Hepatic stellate cell (primary cell): ENCODE measurements at regions not wholly inside any gene's neighbourhood (a gene's known extent, or its start where the extent isn't known, plus 50 kb on each side); places are given as distances from the start of the nearest gene placed in this dataset.

ENCODE experiments used
- DNase-seq: peaks from one replicate; pipeline ENCODE4 v3.0.0; 2011; ENCODE audit warnings: low spot score

DNA sequence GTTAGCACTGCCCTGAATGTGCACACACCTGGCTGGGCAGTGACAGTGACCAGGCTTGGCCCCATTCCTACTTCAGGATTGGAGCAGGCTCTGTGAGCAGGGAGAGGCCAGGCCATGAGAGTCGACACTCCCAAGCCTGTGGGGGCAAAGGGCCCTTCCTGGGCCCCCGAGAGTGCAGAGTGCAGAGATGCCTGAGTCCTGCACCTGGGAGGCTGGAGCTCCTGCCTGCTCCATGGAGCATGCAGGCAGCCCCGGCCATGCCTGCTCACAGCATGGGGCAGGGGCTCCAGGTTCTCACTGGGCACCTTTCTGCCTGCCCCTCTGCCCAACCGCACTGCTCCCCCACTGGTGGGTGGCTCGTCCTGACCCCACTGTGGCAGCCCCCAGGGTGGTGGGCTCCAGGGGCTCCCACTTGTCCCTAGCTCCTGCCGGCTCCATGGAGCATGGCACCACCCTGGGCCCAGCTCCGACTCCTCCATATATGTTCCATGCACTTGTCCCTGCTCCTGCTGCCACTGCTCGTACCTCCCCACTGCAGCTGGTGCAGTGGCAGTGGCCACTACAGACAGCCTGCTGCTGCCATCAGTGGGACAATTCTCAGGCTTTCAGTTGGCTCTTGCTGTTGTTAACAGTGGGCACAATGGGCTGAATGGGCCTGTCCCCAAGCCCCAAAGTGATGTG lies 282.0 kb downstream of the RPRM start:
- DNase-seq, result no peak

GRCh38 chr2:153195342-153195741 lies 283.2 kb downstream of the RPRM start:
- DNase-seq, result no peak

DNA sequence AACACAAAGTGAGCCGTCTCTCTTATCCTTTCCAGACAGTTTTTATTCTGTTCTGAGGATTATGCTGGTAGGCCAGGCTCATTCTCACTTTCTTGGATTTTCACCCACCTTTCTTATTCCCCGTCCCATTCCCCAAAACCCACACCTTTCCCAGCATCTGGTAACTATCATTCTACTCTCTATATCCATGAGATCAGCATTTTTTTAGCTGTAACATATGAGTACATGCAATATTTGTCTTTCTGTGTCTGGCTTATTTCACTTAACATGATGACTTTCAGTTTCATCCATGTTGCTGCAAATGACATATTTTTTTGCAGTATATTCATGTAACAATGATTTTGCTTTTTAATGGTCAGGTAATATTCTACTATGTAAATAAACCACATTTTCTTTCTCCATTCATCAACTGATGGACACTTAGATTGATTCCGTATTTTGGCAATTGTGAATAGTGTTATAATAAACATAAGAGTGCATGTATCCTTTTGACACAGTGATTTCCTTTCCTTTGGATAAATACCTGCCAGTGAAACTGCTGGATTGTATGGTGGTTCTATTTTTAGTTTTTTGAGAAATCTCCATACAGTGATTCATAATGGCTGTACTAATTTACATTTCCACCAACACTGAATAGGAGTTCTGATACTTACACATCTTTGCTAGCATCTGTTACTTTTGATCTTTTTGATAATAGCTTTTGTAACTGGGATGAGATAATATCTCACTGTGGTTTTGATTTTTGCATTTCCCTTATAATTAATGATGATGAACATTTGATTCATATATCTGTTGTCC lies 289.3 kb downstream of the RPRM start:
- DNase-seq, result no peak

GRCh38 chr2:153179808-153180207 lies 298.8 kb downstream of the RPRM start:
- no peak for DNase-seq

DNA sequence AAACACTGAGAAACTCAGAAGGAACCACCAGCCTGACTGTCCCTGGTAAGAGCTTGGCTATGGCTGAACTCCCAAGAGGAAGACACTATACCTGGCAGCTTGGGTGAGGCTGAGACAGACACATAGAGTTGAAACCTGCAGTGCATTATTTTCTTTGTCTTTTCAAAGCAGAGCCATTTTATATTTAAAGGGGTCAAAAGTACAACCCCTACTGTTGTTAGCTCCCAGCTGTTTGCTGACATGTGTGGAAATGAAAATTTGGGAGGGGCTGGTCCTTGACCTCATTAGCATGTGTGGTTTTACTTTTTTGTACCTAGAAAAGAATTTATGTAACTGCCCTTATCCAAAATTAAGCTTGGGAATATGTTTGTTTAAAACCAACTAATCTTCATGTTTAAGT lies 309.0 kb downstream of the RPRM start:
- no peak for DNase-seq

- DNase-seq, result no peak
Observed at GRCh38 chr2:153165021-153165420, 313.5 kb downstream of the RPRM start.

DNA sequence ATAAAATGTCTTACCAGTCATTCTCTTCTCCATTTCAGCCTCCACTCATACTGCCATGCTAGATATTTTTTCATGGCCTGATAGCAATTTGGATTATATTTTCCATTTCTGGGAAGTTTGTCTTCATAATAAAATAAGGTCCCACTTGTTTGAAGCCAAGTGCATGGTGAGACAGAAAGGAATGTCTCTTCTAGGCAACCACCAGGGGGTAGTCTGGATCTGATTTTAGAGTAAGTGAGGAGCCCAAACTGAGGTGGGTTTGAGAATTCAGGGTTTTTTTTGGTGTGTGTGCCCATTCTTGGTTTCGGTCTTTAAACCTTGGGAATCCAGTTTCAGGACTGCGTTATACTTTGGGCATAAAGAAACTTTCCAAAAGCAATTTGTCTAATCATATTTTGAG lies 315.5 kb downstream of the RPRM start:
- DNase-seq, result no peak

DNA sequence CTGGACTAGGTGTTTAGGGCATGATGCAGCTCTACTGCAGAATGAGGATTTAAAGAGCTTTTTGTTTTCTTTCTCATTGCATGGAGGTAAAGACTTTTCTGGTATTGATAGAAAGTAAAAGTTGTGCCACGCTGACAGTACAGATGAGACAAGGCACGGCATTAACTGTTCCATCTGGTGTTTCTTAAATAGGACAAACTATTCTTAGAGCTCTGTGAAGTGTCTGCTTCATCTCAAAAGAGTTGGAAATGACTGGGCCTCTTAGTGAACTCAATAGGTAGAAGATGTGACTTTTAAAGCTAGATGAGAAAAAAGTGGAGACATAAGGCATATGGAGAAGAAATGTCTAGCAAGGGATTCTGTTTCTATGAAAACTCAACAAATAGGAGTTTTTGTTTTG lies 321.8 kb downstream of the RPRM start:
- DNase-seq, result no peak

GRCh38 chr2:153152036-153152435 lies 326.5 kb downstream of the RPRM start:
- no peak for DNase-seq

DNA sequence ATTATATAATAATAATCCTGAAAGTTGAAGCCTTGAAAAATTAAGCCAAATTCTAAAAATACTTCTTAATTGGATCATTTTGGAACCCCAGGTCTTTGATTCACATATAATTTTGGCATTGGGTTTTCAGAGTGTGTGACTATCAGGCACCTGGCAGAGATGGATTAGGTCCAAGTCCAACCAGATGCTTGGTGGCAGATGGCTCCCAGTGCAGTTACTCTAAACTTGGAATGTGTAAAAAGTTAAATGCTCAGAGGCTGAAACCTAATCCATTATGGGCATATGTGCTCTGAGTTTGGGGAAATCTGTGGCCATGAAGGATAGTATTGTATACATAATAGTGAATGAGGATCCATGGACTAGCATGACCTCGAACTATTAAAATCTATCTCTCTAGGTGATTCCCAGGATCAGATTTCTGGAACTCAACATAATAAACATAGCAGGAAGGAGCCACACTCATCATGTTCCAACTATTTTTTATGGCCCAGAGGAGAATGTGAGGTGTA lies 333.0 kb downstream of the RPRM start:
- no peak for DNase-seq

GRCh38 chr2:153143540-153143939 lies 335.0 kb downstream of the RPRM start:
- no peak for DNase-seq

- DNase-seq, result no peak
Observed at GRCh38 chr2:153140498-153140897, 338.1 kb downstream of the RPRM start.

DNA sequence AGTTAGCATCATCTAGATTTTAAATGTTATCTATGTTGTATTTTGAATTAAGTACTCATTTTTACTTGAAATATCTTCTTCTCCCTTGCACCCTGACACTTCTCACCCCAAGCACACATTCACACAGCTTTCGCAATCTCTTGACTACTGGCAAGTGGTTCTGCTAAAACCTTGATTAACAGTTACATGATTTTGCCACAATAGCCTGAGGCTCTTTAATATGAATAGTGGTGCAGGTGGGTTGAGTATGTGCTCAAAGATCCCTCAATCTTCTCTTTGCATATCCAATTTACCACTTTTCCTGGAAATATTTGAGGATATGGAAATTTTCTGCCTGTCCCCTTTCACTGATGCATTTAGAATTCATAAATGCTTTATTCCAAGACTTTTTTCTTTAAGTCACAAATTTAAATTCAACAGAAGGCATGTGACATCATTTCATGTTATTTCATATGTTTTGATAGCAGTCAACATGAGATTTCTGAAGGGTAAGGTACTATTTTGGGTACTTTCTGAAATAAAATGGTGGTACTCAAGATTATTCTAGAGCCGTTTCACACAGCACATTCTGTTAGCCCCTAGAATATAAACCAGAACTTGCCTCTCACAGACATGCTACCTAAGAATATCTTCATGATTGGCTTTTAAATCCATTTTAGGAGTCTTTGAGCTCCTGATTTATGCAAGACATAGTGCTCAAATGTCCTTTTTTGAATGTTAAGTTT lies 339.7 kb downstream of the RPRM start:
- no peak for DNase-seq

DNA sequence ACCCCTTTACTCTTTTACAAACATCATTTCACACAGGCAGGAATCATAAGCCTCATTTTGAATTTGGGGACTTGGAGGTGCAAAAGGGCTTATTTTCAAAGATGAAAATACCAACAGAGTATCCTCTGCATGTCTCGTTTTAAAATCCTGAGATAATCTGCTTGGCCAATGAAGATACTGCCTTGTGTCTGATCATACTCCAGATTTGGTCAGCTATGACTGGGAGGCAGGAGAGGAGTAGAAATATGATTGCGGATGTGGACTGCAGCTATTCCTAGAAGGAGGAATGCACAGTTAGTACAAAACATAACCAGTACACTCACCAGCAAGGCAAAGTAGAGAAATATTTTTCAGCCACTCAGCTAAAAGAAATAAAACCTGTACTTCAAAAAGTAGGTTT lies 342.3 kb downstream of the RPRM start:
- DNase-seq, result no peak

GRCh38 chr2:153134725-153135124 lies 343.8 kb downstream of the RPRM start:
- DNase-seq, result no peak

- DNase-seq, result no peak
Observed at GRCh38 chr2:153133716-153134115, 344.8 kb downstream of the RPRM start.

GRCh38 chr2:153132418-153132817 lies 346.1 kb downstream of the RPRM start:
- no peak for DNase-seq

GRCh38 chr2:153115141-153115540 lies 363.4 kb downstream of the RPRM start:
- no peak for DNase-seq

- no peak for DNase-seq
Observed at GRCh38 chr2:153110486-153110885, 368.1 kb downstream of the RPRM start.

GRCh38 chr2:153109793-153110192 lies 368.8 kb downstream of the RPRM start:
- no peak for DNase-seq

- DNase-seq, result no peak
Observed at GRCh38 chr2:153106802-153107477, 371.6 kb downstream of the RPRM start.

- no peak for DNase-seq
Observed at GRCh38 chr2:153105829-153106578, 372.6 kb downstream of the RPRM start.
